Right lung (tissue), 2 donors: ENCODE measurements at regions not wholly inside any gene's neighbourhood (a gene's known extent, or its start where the extent isn't known, plus 50 kb on each side); places are given as distances from the start of the nearest gene placed in this dataset.
"Not testable (repeated sequence)": the region's sequence is repeated elsewhere in the genome, so short reads cannot be mapped to it uniquely, and the experiment has no call there.

Experiments
- DNase-seq, 2 donors: peaks; one replicate each; pipeline ENCODE4 v3.0.0-alpha.2; 2013

GRCh38 chr14:24744641-24745040, 110.7 kb upstream of the GZMB start:
- DNase-seq, result no peak

DNA sequence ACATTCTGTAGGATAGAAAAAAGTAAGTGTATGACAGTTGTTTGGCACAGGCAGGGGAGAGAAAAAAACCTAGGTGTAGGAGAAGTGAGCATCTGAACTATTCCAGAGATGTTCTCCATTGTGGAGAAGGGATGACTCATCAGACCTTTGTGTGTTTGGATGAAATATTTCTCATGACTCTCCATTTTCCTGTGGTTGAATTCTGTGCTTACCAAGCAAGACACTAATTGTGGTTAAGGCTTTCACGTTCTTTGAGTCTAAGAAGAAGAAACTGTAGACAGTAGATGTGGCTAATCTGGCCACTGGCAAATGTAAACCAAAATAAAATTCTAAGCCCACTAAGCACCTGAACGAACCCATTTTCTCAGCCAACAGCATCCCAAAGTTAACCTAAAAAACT, 107.9 kb upstream of the GZMB start:
- DNase-seq, result no peak

DNA sequence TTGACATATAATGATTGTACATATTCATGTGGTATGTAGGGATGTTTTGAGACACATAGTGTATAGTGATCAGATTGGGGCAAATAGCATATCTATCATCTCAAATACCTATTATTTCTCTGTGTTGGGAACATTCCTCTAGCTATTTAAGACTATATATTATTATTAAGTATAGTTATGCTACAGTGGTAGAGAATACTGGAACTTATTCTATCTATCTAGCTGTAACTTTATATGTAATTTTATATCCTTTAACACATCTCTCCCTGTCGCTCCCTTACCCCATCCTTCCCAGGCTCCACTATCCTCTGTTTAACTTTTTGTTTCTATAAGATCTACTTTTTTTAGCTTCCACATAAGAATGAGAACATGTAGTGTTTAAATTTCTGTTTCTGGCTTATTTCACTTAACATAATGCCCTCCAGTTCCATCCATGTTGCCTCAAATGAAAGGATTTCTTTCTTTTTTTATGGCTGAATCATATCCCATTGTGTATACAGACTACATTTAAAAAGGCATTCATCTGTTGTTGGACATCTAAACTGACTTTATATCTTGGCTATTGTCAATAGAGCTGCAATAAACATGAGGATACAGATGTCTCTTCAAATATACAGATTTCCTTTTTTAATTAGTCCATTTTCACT, 102.1 kb upstream of the GZMB start:
- DNase-seq, result no peak

DNA sequence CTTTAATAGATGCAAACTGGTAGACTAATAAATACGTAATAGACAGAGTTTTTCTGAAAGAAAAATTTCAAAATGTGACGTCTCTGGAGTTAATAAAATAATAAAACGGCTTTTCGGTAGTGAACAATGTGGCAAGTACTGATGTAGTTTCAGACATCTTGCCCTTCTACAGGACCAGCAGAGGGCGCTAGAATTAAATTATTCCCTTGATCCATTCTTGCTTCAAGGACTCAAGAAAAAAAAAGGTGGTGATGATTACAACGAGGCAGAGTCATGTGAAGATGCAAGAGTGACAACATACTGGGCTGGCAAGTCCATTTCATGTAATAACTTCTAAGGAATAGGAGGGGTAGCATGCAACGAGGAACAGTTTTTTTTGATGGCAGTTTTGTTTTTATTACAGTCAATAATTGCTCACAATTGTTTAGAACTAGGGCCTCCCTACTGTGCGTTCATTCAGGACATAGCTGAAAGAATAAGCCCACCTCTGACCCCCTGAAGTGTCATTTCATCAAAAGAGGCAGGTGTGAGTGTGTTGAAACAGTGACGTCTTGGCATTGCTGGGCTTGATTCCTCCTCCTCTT, 101.0 kb upstream of the GZMB start:
- peak; percentile 75 to 82 for DNase-seq

DNA sequence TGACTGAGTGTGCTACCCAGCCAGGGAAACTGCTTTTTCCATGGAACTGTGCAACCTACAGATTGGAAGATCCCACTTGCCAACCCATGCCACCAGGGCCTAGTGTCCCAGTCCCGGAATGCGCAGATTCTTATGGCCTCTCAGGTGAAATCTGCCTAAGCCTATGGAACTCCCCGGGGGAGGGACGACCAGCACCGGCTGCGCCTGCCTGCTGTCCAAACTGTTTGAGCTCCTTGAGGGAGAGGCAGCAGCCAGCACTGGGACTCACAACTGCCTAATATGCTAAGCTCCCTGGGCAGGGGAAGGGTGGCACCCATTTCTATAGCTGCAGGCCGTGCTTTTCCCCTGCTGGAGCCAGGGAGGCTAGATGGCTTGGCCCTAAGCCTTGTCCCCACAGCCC, 92.5 kb upstream of the GZMB start:
- DNase-seq, result no peak

DNA sequence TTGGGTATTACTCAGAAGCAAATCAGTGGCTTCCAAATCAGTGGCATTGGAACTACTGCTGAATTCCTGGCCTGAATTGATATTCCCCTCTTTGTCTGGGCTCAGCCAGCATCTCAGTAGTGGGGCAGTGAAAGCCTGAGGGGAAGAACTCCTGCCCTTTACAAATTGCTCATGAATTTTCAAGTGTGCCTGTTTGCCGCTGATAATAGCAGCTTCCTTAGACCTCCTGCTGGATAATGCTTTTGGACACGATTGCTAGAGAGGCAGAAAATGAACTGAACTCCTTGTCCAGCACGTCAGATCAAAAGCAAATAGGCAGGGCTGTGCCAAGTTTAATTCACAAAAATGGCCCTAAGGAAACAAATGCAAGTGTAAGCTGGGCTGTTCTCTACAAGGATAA, 91.3 kb upstream of the GZMB start:
- no peak for DNase-seq

DNA sequence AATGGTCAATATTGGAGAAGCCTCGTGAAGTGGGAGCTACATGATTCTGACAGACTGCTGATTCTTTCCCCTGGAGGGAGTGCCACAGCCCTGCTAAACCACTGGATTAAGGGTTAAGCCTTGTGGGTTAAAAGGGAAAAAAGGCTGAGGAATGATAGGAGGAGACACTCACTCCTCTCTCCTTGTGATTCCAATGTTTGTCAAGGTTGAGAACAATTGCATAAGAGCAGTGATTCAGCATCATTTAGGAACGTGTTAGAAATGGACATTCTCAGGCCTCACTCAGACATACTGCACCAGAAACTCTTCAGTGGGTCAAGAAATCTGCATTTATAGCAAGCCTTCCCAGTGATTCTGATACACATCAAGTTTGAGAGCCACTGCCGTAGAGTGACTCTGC, 87.8 kb upstream of the GZMB start:
- no peak for DNase-seq

GRCh38 chr14:24715239-24715638, 81.2 kb upstream of the GZMB start:
- no peak for DNase-seq

DNA sequence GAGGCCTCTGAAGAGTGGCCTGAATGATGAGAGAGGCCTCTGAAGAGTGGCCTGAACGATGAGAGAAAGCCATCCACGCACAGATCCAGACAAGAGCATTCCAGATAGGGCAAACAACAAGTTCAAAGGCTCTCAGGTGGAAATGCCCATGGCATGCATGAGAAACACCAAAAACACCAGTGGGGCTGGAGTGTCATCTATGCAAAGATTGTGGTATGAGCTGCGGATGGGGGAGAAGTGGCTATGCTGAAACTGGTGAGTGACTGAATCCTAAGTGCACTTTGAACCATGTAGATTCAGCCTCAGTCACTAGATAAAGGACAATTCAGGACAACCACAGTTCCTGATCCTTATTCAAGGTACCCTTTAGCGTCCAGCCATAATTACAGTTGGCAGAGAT, 79.4 kb upstream of the GZMB start:
- no peak for DNase-seq

DNA sequence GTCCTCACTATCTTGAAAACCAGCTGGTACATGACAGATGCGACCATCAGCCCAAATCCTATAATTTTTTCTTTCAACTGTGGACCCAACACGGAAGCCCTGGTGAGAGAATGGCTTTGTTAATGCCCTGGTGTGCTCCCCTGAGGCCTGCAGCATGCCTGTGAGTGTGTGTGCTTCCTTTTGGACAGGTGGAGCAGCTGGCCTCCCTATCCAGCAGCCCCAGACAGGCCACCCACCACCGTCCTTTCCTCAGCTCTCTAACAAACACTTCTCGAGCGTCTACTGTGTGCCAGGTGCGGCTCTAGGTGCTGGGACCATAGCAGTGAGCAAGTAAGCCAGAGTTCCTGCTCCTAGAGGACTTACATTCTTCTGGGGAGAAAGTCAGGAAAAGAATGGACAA, 78.9 kb upstream of the GZMB start:
- DNase-seq, result no peak

- no peak for DNase-seq
Measured at GRCh38 chr14:24712374-24712773, 78.4 kb upstream of the GZMB start.

- peak; percentile 46 to 62 for DNase-seq
Measured at GRCh38 chr14:24710403-24711112, 76.6 kb upstream of the GZMB start.

DNA sequence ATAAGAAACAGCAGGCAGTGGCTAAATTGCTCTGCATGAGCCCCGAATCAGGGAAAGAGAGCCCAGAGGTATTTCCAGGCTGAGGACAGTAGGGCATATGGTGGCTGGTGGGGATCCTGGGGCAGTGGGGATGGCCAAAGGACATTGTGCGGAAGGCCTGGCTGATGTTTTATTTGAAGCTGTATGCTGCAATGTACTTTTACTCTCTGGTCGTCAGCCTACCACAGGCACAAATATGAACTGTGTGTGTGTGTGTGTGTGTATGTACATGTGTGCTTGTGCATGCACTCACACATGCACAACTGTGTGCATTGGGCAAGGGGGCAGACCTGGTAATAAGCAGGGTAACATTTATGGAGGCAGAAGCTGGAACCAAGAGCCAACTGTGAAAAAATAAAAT, 74.7 kb upstream of the GZMB start:
- DNase-seq, result no peak

GRCh38 chr14:24706351-24706750, 72.4 kb upstream of the GZMB start:
- DNase-seq, result no peak

DNA sequence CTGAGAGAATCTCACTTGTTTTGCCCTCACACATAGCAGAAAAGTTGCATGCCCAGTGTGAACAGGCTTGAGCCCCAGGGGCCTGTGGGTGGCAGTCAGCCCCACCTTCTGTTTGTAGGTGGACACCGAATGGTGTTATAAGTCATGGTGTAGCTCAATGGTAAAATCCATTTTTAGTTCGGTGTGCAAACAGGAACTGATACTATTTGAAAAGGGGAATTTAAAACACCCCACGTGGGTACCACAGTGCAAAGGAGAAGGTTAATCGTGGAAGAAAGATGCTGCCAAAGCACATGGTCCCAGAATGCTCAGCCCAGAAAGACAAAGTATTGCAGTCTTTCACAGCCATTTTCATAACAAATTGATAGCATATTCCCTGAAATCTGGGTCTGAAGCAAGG, 71.8 kb upstream of the GZMB start:
- no peak for DNase-seq

DNA sequence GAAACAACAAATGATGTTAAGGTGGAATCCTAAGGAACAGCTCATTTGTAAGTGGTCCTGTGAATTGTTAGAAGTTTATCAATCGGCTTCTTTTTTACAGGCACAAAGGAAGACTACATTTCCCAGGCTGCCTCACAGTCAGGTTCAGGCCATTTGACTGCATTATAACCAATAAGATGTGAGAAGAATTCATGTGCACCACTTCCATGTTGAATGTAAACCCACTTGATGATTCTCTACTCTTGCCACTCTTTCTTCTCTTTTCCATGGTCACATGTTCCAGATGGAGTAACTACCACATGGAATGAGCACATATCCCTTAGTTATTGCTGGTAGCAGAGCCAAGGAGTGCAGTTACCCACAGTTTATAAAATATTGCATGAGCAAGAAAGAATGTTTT, 67.1 kb upstream of the GZMB start:
- no peak for DNase-seq

DNA sequence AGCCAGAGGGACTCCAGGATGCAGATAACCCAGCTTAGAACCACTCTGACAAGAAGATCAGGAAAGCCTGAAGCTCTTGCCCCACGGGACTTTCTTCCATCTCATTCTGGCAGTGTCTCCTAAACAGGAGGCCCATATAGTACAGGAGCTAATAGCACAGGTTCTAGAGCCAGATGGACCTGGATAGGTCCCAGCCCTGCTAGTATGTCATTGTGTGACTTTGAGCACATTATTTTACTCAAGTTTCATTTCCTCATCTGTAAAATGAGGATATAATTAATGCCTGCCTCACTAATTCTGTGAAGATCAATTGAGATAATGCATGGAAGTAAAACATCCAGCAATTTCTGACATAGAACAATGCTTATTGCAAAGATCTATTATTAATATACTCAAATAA, 66.5 kb upstream of the GZMB start:
- no peak for DNase-seq

- DNase-seq, result no peak
Measured at GRCh38 chr14:24699052-24699451, 65.1 kb upstream of the GZMB start.

GRCh38 chr14:24696280-24696920, 62.4 kb upstream of the GZMB start:
- not testable (repeated sequence) for DNase-seq

DNA sequence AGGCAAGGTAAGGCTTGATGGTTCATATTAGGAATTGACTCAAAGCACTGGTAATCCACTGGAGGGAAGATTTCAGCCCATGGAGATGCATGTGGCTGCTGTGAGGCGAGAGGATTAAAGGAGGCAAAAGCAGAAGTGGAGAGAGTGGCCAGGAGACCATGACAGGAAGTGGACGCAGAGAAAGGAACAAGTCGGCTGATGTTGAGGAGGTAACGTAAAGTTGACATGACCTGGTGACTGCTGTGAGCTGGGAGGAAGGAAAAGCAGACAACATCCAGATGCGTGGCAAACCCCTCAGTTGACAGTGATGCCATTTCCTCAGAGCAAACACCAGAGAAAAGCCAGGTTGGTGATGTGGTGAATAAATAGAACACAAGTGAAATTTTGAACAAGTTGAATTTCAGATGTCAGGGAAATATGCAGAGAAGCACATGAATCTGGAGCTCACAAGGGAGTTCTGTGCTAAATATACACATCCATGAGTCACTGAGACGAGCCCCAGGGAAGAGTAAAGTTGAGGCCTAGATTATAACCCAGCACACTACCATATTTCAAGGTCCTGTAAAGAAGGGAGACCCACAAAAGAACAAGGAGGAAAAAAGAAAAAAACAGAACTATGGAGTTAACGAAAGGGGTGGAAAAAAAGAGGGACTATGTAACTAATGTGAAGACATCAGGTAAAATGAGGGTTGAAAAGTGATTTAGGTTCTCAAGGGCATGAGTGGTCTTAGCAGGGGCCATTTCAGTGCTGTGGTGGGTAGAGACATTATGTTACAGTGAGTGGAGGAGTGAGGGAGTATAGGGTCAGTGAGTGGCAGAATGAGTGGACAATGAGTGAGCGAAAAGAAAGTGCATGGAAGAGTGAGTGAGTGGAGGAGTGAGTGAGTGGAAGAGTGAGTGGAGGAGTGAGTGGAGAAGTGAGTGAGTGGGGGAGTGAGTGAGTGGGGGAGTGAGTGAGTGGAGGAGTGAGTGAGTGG, 61.6 kb upstream of the GZMB start:
- no peak for DNase-seq

GRCh38 chr14:24694680-24695079, 60.7 kb upstream of the GZMB start:
- DNase-seq, result no peak

GRCh38 chr14:24693983-24694382, 60.0 kb upstream of the GZMB start:
- DNase-seq, result no peak
